Bronchial epithelial cell (primary cell): ENCODE measurements at regions not wholly inside any gene's neighbourhood (a gene's known extent, or its start where the extent isn't known, plus 50 kb on each side); places are given as distances from the start of the nearest gene placed in this dataset.

Experiments used
- DNase-seq: peaks from one replicate; pipeline ENCODE4 v3.0.0-alpha.2; 2010; ENCODE audit warnings: low read depth
- FAIRE-seq: peaks from 2 replicates; lab custom pipeline; 2011; peaks lifted over from hg19 to GRCh38; lab: Jason Lieb, UNC
- H3K27me3 ChIP-seq: 2 replicates; pipeline ENCODE4 v1.5.1; 2011; ENCODE audit warnings: low read length; ENCODE audit not compliant: control insufficient read depth, insufficient read depth
- H3K36me3 ChIP-seq: 2 replicates; pipeline ENCODE4 v1.5.1; 2011; ENCODE audit warnings: low read length; ENCODE audit not compliant: control insufficient read depth, insufficient read depth
- H3K4me3 ChIP-seq: 2 replicates; pipeline ENCODE4 v1.5.1; 2011; ENCODE audit warnings: mild to moderate bottlenecking, low read depth, low read length, control low read depth
- TF ChIP-seq, protein P1 (sequence below): IDR thresholded peaks from 2 replicates; pipeline ENCODE4 v1.5.1; 2011; ENCODE audit warnings: mild to moderate bottlenecking, moderate library complexity, low read length, control low read depth, inconsistent platforms; ENCODE audit not compliant: insufficient read depth, severe bottlenecking

DNA sequence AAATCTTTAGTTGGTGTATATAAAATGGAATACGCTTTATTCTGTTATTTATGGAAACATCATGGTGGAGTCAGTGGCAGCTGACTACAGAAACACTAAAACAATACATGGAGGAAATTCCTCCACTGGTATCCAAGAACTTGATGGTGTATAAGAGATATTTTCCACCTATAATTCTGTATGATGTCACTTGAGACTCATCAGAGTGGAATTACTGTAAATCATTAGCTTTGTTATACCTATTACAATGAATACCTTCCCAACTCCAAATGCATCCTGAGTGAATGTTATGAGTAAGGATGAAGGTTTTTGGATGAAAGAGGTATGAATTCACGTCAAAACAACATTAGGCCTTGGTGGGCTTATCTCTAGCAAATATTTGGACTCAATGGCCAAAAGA is 258.5 kb upstream of the SORL1-AS1 start:
- DNase-seq (no peak), FAIRE-seq (no peak)
- Histone ChIP-seq H3K36me3 (no peaks in the 10 kb centered on the region), H3K4me3 (no peak overlapping the region), H3K27me3 (no peaks in the 10 kb centered on the region)
- TF ChIP-seq, protein P1, sequence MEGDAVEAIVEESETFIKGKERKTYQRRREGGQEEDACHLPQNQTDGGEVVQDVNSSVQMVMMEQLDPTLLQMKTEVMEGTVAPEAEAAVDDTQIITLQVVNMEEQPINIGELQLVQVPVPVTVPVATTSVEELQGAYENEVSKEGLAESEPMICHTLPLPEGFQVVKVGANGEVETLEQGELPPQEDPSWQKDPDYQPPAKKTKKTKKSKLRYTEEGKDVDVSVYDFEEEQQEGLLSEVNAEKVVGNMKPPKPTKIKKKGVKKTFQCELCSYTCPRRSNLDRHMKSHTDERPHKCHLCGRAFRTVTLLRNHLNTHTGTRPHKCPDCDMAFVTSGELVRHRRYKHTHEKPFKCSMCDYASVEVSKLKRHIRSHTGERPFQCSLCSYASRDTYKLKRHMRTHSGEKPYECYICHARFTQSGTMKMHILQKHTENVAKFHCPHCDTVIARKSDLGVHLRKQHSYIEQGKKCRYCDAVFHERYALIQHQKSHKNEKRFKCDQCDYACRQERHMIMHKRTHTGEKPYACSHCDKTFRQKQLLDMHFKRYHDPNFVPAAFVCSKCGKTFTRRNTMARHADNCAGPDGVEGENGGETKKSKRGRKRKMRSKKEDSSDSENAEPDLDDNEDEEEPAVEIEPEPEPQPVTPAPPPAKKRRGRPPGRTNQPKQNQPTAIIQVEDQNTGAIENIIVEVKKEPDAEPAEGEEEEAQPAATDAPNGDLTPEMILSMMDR, result no peak

DNA sequence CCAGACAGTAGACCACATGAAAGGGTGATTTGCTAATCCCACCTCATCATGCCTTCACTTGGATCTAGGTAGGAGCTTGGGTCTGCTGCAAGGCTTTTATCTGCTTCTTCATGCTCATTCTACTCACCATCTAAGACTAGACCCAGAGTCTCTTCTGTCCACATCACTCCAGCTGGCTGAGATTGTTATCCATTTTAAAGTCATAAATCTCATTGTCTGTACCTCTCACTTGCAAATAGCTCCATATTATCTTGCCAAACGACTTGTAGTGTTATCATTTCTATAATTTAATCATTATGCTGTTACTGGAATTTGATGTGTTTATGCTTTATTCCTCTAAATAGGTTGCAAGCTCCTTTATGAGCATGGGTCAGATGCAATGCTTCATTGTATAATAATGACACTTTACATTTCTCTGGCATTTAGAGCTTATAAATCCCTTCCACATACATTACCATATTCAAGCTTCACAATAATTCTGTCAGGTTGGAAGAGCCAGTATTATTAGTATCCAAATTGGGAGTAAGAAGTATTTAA is 254.2 kb upstream of the SORL1-AS1 start:
- FAIRE-seq, result no peak
- DNase-seq, result no peak
- H3K4me3 ChIP-seq, result no peak overlapping the region
- TF ChIP-seq, protein P1, result no peak
- no peaks in the 10 kb centered on the region for H3K36me3 ChIP-seq
- H3K27me3 ChIP-seq, result no peaks in the 10 kb centered on the region

DNA sequence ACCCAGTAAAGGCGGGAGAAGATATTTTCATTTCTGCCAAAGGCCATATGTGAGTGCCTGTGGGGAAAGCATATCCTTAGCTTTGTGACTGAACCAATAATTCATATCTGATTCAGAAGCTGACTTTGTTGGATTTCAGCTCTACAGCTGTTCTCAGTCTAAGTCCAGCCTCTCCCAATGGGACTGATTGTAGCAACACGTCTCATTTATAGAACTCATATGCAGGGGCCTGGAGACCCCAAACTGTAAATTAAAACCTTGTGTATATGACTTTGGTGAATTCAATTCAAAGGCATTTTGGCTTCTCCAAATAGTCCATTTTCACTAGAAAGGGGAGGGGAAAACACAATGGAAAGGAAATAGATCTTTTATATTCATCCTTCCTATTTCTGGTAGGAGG is 250.4 kb upstream of the SORL1-AS1 start:
- Histone ChIP-seq H3K36me3 (no peaks in the 10 kb centered on the region), H3K27me3 (no peaks in the 10 kb centered on the region), H3K4me3 (no peak overlapping the region)
- DNase-seq (no peak), FAIRE-seq (no peak)
- TF ChIP-seq, protein P1, result no peak

DNA sequence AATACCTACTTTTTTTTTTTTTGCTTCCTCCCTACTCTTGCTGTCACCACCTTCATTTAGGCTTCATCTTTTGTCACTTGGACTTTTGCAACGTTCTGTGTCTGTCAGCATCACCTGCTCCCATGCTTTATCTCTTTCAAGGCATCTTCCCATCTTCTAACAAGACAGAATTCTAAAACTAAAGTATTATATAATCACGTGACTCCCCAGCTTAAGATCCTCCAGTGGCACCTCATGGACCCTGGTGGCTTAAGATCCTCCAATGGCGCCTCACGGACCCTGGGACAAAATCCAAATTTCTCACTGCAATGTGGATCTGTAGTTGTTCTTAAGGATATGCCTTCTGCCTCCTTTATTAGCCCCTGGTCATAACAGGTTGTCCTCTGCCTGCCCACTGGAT is 248.2 kb upstream of the SORL1-AS1 start:
- DNase-seq (no peak), FAIRE-seq (no peak)
- TF ChIP-seq, protein P1, result no peak
- H3K27me3 ChIP-seq, result no peaks in the 10 kb centered on the region
- H3K4me3 ChIP-seq, result no peak overlapping the region
- H3K36me3 ChIP-seq, result no peaks in the 10 kb centered on the region

DNA sequence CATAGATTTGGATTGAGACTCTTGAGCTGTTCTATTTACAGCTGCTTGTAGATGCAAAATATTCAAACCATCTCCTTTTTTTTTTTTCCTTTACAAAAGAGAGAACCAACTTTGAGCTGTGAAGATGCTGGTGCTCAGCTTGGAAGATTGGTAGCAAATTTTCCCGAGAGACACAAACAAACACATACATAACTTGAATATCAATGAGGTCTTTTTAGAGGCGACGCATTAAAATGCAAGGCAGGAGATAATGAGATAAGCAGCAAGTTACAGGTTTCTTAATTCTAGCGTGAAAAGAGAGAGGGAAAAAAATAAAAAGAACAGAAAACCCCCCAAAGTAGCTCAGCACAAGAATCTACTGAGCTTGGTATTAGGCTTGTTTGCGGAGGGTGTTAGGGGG is 247.0 kb upstream of the SORL1-AS1 start:
- FAIRE-seq, result no peak
- no peak for DNase-seq
- Histone ChIP-seq H3K4me3 (no peak overlapping the region), H3K27me3 (no peaks in the 10 kb centered on the region), H3K36me3 (no peaks in the 10 kb centered on the region)
- TF ChIP-seq, protein P1, result no peak
